ENCODE measurements at regions not wholly inside any gene's neighbourhood (a gene's known extent, or its start where the extent isn't known, plus 50 kb on each side); places are given as distances from the start of the nearest gene placed in this dataset.
A peak's percentile ranks its signal among the peaks of the same experiment; 100 is the strongest.

DNA sequence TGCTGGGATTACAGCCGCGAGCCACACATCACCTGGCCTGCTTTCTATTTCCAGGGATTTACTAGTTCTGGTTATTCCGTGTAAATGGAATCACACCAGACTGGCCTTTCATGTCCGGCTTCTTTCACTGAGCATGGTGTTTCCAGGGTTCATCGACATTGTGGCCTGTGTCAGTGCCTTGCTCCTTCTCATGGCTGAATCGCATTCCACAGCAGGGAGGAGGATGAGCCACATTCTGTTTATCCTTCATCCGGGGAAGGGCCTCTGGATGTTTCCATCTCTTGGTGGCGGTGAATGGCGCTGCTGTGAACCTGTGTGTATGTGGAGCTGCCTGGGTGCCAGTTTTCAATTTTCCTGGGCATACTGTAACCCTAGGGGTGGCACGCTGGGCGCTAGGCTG, 58.7 kb upstream of the RNU6ATAC start:
- no peak overlapping the region for H3K56ac ChIP-seq (replicated peaks; ENCODE audit: insufficient read length, low read depth, low read length)
- H3K4me2 ChIP-seq (ENCODE audit: insufficient read depth in 1 of 2, low read depth in 2 of 2, low read length in 2 of 2), result no peak overlapping the region
- no peak overlapping the region for H2AFZ ChIP-seq (ENCODE audit: low read length)
- ChIA-PET POLR2A (ENCODE audit: partially characterized antibody) (interaction anchor here (0.7 kb wide), 1 partner anchor 37 kb away, joined by 4 read pairs; no protein-coding TSS in a partner anchor), CTCF (ENCODE audit: partially characterized antibody) (interaction anchor here (0.6 to 2.8 kb wide), 5 partner anchors 11 to 386 kb away, joined by 3 to 7 read pairs (median 4); no protein-coding TSS in a partner anchor)
- no peak for FAIRE-seq
- peak overlapping the region; percentile 44 for H4K91ac ChIP-seq (replicated peaks; ENCODE audit: insufficient read length, low read length)
- H3K23me2 ChIP-seq (ENCODE audit: low read depth, low read length), result no peaks in the 10 kb centered on the region
- no peak for DNase-seq (ENCODE audit: low read depth in 1 of 2, low spot score in 2 of 2)
- H2AK5ac ChIP-seq (ENCODE audit: low read depth, low read length), result no peak overlapping the region
- no peaks in the 10 kb centered on the region for H3K9me3 ChIP-seq (ENCODE audit: insufficient read depth in 2 of 2, low read depth in 1 of 2, low read length in 1 of 2)
- no peak overlapping the region for H4K5ac ChIP-seq (ENCODE audit: insufficient read length, low read depth, low read length)
- H3K18ac ChIP-seq (ENCODE audit: extremely low read depth, low read length), result no peak overlapping the region
- H2BK20ac ChIP-seq (ENCODE audit: low read length), result no peak overlapping the region
- no peak overlapping the region for H2BK120ac ChIP-seq (replicated peaks; ENCODE audit: low read depth, low read length)
- H3K4me1 ChIP-seq (replicated peaks in 1 of 4; ENCODE audit: control insufficient read depth in 3 of 4, insufficient read depth in 4 of 4, low read length in 3 of 4), result peaks cover 0 to 5% (median 1%) of the 10 kb centered on the region in 4 experiments; a peak in 4 of 7 replicates
- no peak overlapping the region for H3K14ac ChIP-seq (ENCODE audit: insufficient read length)
- H2BK5ac ChIP-seq (ENCODE audit: low read depth, low read length), result no peak overlapping the region; the same call in 1 of the 2 replicates
- H3K4me3 ChIP-seq (ENCODE audit: extremely low read depth in 1 of 4, insufficient read depth in 2 of 4, low read depth in 3 of 4, low read length in 4 of 4), result no peak overlapping the region
- no peak overlapping the region for H3K23ac ChIP-seq (ENCODE audit: insufficient read length)
- no peaks in the 10 kb centered on the region for H3K79me2 ChIP-seq (ENCODE audit: control insufficient read depth in 1 of 2, insufficient read depth in 2 of 2, low read length in 2 of 2)
- H4K20me1 ChIP-seq (replicated peaks in 1 of 2; ENCODE audit: control insufficient read depth in 1 of 2, insufficient read depth in 2 of 2, low read length in 2 of 2), result no peaks in the 10 kb centered on the region
- no peak overlapping the region for H4K8ac ChIP-seq (ENCODE audit: extremely low read depth, insufficient read depth, low read length)
- no peaks in the 10 kb centered on the region for H3K79me1 ChIP-seq (ENCODE audit: low read depth, low read length)
- H3K36me3 ChIP-seq (ENCODE audit: control insufficient read depth in 2 of 4, insufficient read depth in 4 of 4, low read length in 3 of 4), result no peaks in the 10 kb centered on the region
- no peak overlapping the region for H3K27ac ChIP-seq (ENCODE audit: low read depth, low read length)
- H3K4ac ChIP-seq (replicated peaks; ENCODE audit: insufficient read length, low read depth, low read length), result no peak overlapping the region
- no peak overlapping the region for H2BK15ac ChIP-seq (ENCODE audit: low read length)
- TF ChIP-seq TEAD4 (IDR thresholded peaks at IDR 0.05; ENCODE audit: low read depth, low read length) (peak; percentile 36; the same call in 1 of the 2 replicates), ZNF274 (IDR thresholded peaks at IDR 0.05; ENCODE audit: borderline replicate concordance, extremely low read depth, low read length) (no peak)
- H3K9ac ChIP-seq (replicated peaks in 1 of 4; ENCODE audit: extremely low read depth in 1 of 4, low read depth in 3 of 4, low read length in 3 of 4), result no peak overlapping the region
- H2BK12ac ChIP-seq (ENCODE audit: low read depth, low read length), result no peak overlapping the region; the same call in 1 of the 2 replicates
- WGBS, 2 experiments (ENCODE audit: extremely low coverage in 1 of 2, insufficient coverage in 1 of 2, insufficient read length in 1 of 2, insufficient replicate concordance in 2 of 2, low coverage in 1 of 2, low lambda C conversion rate in 2 of 2, missing lambda C conversion rate in 1 of 2), result 84% methylated on average over 11 of the region's 11 CpGs; no CpG with 5 or more reads in 1 of the 2 experiments
- H3K27me3 ChIP-seq (replicated peaks in 1 of 4; ENCODE audit: control insufficient read depth in 3 of 4, extremely low read depth in 1 of 4, insufficient read depth in 3 of 4, low read length in 3 of 4), result no peaks in the 10 kb centered on the region
